ENCODE measurements at regions not wholly inside any gene's neighbourhood (a gene's known extent, or its start where the extent isn't known, plus 50 kb on each side); places are given as distances from the start of the nearest gene placed in this dataset.

- DNase-seq, result no peak
Measured at GRCh38 chr4:187190390-187190789, 466.7 kb upstream of the FAT1 start.

GRCh38 chr4:187191676-187192075 lies 468.0 kb upstream of the FAT1 start:
- DNase-seq, result no peak

GRCh38 chr4:187192266-187192665 lies 468.6 kb upstream of the FAT1 start:
- DNase-seq, result no peak

GRCh38 chr4:187193141-187193540 lies 469.5 kb upstream of the FAT1 start:
- DNase-seq, result no peak

- DNase-seq, result no peak
Measured at GRCh38 chr4:187204389-187204918, 480.8 kb upstream of the FAT1 start.

GRCh38 chr4:187207931-187208330 lies 484.3 kb upstream of the FAT1 start:
- DNase-seq, result no peak

GRCh38 chr4:187208651-187209050 lies 485.0 kb upstream of the FAT1 start:
- no peak for DNase-seq

- peak; percentile 65 for DNase-seq
Measured at GRCh38 chr4:187209921-187210613, 486.4 kb upstream of the FAT1 start.

GRCh38 chr4:187212446-187213080 lies 488.9 kb upstream of the FAT1 start:
- peak; percentile 59 for DNase-seq

- no peak for DNase-seq
Measured at GRCh38 chr4:187215438-187215837, 491.8 kb upstream of the FAT1 start.

GRCh38 chr4:187218705-187219245 lies 495.1 kb upstream of the FAT1 start:
- no peak for DNase-seq

GRCh38 chr4:187224560-187224959 lies 500.9 kb upstream of the FAT1 start:
- no peak for DNase-seq

- DNase-seq, result no peak
Measured at GRCh38 chr4:187227907-187228704, 504.4 kb upstream of the FAT1 start.

- DNase-seq, result no peak
Measured at GRCh38 chr4:187232196-187232595, 508.5 kb upstream of the FAT1 start.

- DNase-seq, result no peak
Measured at GRCh38 chr4:187232796-187233195, 509.1 kb upstream of the FAT1 start.

GRCh38 chr4:187235456-187236170 lies 512.0 kb upstream of the FAT1 start:
- DNase-seq, result no peak

- no peak for DNase-seq
Measured at GRCh38 chr4:187236209-187236890, 512.7 kb upstream of the FAT1 start.

GRCh38 chr4:187238646-187239045 lies 515.0 kb upstream of the FAT1 start:
- DNase-seq, result no peak

GRCh38 chr4:187251896-187252295 lies 528.2 kb upstream of the FAT1 start:
- no peak for DNase-seq

GRCh38 chr4:187256897-187257296 lies 533.2 kb upstream of the FAT1 start:
- DNase-seq, result no peak

- no peak for DNase-seq
Measured at GRCh38 chr4:187258651-187259401, 535.2 kb upstream of the FAT1 start.

All from left hindlimb (tissue), 1 donor.